Cardiac muscle cell (in vitro differentiated cells and primary cell): ENCODE measurements at regions not wholly inside any gene's neighbourhood (a gene's known extent, or its start where the extent isn't known, plus 50 kb on each side); places are given as distances from the start of the nearest gene placed in this dataset.

ENCODE experiments used
- DNase-seq, 2 donors: peaks; one replicate each; pipeline versions ENCODE4 v3.0.0 to v3.0.0-alpha.2; 2010 to 2017; ENCODE audit warnings: low read depth in 1 of 2, low spot score in 1 of 2
- H3K27ac ChIP-seq: fragments of 200-600 bp; sonication (generic); 2 replicates; pipeline ENCODE4 v1.5.1; 2016
- H3K27me3 ChIP-seq: fragments of 200-600 bp; sonication (generic); 2 replicates; pipeline ENCODE4 v1.6.0; 2016; ENCODE audit warnings: control low read depth
- H3K36me3 ChIP-seq: fragments of 200-600 bp; sonication (generic); 2 replicates; pipeline ENCODE4 v1.5.1; 2016; ENCODE audit warnings: control low read depth
- H3K4me1 ChIP-seq: fragments of 200-600 bp; sonication (generic); 2 replicates; pipeline ENCODE4 v1.8.1; 2017; ENCODE audit warnings: low read depth, mild to moderate bottlenecking, mixed run types
- H3K4me3 ChIP-seq: fragments of 200-600 bp; sonication (generic); 2 replicates; pipeline ENCODE4 v1.5.1; 2016; ENCODE audit warnings: mild to moderate bottlenecking
- H3K9me3 ChIP-seq: fragments of 200-600 bp; sonication (generic); 2 replicates; pipeline ENCODE4 v1.5.1; 2017; ENCODE audit warnings: low read depth, mild to moderate bottlenecking, control low read depth
- CTCF ChIP-seq: IDR thresholded peaks from 2 replicates; pipeline ENCODE4 v1.5.1; 2012; ENCODE audit warnings: low read depth, mild to moderate bottlenecking, low read length

DNA sequence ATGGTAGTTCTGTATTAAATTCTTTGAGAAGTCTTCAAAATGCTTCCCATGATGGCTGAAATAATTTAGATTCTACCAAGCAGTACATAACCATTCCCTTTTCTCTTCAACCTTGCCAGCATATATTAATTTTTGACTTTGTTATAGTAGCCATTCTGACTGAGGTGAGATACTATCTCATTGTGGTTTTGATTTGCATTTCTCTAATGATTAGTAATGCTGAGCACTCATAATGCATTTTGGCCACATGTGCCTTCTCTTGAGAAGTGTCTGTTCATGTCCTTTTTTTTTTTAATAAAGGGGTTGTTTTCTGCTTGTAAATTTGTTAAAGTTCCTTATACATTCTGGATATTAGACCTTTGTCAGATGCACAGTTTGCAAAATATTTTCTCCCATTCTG is 173.9 kb downstream of the CALCRL start:
- no peak overlapping the region for H3K4me3 ChIP-seq
- TF ChIP-seq CTCF, result no peak
- DNase-seq, result no peak
- H3K36me3 ChIP-seq, result no peaks in the 10 kb centered on the region
- H3K27ac ChIP-seq, result no peak overlapping the region
- no peaks in the 10 kb centered on the region for H3K27me3 ChIP-seq
- no peaks in the 10 kb centered on the region for H3K4me1 ChIP-seq
- H3K9me3 ChIP-seq, result no peaks in the 10 kb centered on the region

DNA sequence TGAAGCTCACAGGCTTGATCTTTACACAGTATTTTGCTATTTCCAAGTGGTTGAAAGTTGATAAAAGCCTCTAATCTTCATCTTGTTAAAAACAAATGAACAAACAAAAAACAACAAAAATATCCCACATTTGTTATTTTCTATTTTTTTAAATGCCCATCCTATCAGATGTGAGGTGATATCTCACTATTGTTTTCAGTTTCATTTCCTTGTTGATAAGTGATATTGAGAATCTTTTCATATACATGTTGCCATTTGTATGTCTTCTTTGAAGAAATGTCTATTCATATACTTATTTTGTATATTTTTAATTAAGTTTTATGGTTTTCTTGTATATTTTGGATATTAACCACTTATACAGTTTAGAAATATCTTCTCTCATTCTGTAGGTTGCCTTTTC is 175.8 kb downstream of the CALCRL start:
- no peak for DNase-seq
- Histone ChIP-seq H3K27me3 (no peaks in the 10 kb centered on the region), H3K27ac (no peak overlapping the region), H3K9me3 (no peaks in the 10 kb centered on the region), H3K4me1 (no peaks in the 10 kb centered on the region), H3K36me3 (no peaks in the 10 kb centered on the region), H3K4me3 (no peak overlapping the region)
- TF ChIP-seq CTCF, result no peak

DNA sequence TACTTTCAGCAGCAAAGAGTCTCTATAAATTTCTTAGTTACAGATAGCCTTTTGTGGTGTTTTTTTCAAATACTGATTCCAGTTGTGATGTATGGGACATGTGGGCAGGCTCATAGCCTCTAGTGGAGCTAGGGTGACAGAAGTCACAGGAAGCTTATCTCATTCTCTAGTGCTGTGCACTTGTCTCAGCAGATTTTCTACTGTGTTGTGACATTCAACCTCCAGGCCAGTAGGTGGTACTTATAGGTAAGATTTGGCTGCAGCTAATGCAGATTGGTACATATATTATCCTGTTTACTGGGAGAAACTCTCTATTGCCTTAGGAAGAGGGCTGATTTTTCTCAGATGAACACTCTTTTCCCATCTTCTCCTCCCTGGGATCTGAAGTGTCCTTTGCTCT is 176.2 kb downstream of the CALCRL start:
- Histone ChIP-seq H3K9me3 (no peaks in the 10 kb centered on the region), H3K27ac (no peak overlapping the region), H3K4me3 (no peak overlapping the region), H3K27me3 (no peaks in the 10 kb centered on the region), H3K4me1 (no peaks in the 10 kb centered on the region), H3K36me3 (no peaks in the 10 kb centered on the region)
- TF ChIP-seq CTCF, result no peak
- no peak for DNase-seq

GRCh38 chr2:187266645-187267044 is 181.4 kb downstream of the CALCRL start:
- Histone ChIP-seq H3K27ac (no peak overlapping the region), H3K9me3 (no peaks in the 10 kb centered on the region), H3K4me3 (no peak overlapping the region), H3K4me1 (no peaks in the 10 kb centered on the region), H3K36me3 (no peaks in the 10 kb centered on the region), H3K27me3 (no peaks in the 10 kb centered on the region)
- TF ChIP-seq CTCF, result no peak
- no peak for DNase-seq

DNA sequence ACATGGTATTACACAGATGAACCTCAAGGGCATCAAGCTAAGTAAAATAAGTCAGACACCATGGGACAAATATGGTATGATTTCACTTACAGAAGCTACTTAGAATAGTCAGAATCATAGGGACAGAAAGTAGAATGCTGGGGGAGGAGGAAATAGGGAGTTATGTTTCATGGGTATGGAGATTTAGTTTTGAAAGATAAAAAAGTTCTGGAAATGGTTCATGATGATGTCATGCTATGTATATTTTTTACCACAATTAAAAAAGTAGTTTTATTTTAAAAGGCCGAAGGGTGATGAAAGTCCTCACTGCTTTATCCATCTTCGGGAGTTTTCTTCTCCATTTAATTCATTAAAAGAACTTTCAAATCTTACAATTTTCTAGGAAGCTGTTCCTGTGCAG is 181.9 kb downstream of the CALCRL start:
- Histone ChIP-seq H3K4me1 (no peaks in the 10 kb centered on the region), H3K27ac (no peak overlapping the region), H3K27me3 (no peaks in the 10 kb centered on the region), H3K4me3 (no peak overlapping the region), H3K36me3 (no peaks in the 10 kb centered on the region), H3K9me3 (no peaks in the 10 kb centered on the region)
- no peak for TF ChIP-seq CTCF
- peak in 1 of 2 donors; percentile 15 for DNase-seq

GRCh38 chr2:187264612-187265011 is 183.4 kb downstream of the CALCRL start:
- H3K4me3 ChIP-seq, result no peak overlapping the region
- no peak for TF ChIP-seq CTCF
- no peaks in the 10 kb centered on the region for H3K4me1 ChIP-seq
- H3K27ac ChIP-seq, result no peak overlapping the region
- H3K9me3 ChIP-seq, result no peaks in the 10 kb centered on the region
- H3K36me3 ChIP-seq, result no peaks in the 10 kb centered on the region
- DNase-seq, result peak in 1 of 2 donors; percentile 24
- no peaks in the 10 kb centered on the region for H3K27me3 ChIP-seq
